Suppressor macrophage treated with lipopolysaccharide for 4 hours (primary cell): ENCODE measurements at regions not wholly inside any gene's neighbourhood (a gene's known extent, or its start where the extent isn't known, plus 50 kb on each side); places are given as distances from the start of the nearest gene placed in this dataset.
"Not testable (repeated sequence)": the region's sequence is repeated elsewhere in the genome, so short reads cannot be mapped to it uniquely, and the experiment has no call there.

Source experiments
- DNase-seq: peaks from one replicate; pipeline ENCODE4 v3.0.0-alpha.2; 2020

DNA sequence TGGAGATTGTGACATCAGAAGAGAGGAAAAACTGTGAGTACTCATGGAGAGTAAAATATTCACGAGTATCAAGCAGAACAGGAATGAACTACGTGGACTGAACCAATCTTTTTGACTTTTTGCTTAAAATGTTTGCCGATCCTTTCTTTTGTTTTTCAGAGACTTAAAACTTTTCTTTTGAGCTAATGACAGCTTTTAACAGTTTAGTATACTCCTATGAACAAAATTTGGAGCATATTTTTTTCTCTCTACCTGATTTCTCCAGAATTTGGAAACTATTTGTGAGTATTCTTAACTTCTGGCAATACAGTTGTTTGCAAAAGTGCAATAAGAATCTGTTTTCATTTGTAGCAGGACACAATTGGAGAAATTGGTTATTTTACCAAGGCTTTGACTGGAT lies 786.3 kb downstream of the SORCS1 start:
- no peak for DNase-seq

DNA sequence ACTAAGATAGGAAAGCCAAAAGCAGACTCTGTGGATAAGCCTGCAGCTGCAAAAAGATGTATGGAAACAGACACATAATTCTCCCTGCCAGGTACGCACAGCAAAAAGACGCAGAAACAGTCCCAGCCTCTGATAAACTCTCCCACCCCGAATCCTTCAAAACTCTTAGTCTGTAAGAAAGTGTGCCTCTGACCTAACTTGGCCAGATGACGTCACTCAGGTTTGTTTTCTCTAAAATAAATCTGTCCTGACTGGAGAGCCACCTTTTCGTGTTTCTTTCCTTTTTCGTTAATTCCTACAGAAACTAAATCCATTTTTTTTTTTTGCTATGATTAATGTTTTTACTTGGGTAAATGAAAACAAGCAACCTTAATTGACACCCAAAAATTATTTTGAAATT lies 793.8 kb downstream of the SORCS1 start:
- DNase-seq, result no peak

DNA sequence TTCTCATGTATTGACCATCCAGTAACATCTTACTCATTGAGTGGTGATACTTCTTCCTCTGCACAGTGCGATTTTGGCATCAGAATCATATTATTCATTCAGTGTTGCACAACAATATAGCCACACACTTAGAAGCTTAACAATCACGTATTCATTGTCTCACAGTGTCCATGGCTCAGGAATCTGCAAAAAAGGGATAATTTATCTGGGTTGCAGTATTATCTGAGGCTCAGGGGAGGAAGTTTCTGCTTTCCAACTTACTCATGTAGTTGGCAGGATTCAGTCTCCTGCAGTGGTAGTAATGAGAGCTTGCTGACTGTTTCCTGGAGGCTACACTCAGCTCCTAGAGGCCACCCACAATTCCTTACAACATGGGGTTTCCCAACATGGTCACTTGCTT lies 803.6 kb downstream of the SORCS1 start:
- DNase-seq, result no peak

DNA sequence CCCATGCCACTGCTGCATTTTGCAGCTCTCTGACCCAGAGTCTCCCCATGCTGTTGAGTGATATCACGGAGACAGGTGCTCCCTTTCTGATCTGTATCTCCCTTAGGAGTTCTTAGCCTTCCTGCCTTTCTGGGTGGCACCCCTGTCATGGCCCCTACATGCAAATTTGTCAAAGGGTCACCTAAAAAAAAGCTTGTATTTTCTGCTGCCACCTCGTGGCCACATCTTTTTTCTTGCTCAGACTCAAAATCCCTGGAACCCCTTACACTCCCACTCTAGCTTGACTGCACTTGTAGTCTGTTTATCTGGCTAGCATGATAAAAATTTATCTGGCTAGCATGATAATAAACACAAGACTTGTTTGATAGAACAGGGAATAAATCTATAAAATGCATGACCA lies 809.1 kb downstream of the SORCS1 start:
- no peak for DNase-seq

DNA sequence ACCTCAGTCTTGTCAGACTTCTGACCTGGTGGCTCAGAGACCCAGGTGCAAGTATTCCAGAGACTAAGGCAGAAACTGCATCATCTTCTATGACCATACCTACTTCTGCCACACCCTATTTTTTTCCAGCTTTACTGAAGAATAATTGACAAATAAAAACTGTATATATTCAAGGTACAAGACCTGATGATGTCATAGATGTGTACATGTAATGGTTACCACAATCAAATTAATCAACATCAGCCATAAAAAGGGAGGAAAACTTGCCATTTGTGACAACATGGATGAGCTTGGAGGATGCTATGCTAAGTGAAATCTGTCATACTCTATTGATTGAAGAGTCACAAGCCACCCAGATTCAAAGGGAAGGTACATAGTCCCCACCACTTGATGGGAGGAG lies 815.6 kb downstream of the SORCS1 start:
- DNase-seq, result no peak

DNA sequence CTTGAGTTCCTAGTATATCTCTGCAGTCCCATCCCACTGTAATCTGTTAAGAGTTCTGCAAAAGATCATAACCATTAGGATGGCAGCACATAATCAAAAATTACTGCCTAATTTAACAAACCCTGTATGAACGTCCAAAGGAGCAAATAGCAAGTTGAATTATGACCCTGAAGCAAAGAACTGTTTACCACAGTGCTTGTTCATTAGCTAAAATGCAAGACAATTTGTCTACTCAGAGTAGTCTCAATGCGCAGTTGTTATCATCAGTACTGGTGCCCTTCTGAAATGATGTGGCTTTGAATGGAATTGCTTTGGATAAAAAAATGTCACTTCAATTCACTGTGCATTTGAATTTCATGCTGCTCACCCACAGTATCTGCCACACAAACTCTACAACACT lies 817.0 kb downstream of the SORCS1 start:
- no peak for DNase-seq

DNA sequence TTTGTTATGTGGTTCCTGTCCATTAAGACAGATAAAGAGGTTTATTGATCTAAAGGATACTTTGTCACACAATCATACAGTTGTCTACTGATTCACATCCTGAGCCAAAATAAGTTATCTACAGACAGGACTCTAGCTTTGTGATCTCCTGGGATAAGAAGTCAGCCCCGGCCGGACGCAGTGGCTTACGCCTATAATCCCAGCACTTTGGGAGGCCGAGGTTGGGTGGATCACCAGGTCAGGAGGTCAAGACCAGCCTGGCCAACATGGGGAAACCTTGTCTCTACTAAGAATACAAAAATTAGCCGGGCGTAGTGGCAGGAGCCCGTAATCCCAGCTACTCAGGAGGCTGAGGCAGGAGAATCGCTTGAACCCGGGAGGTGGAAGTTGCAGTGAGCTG lies 821.0 kb downstream of the SORCS1 start:
- not testable (repeated sequence) for DNase-seq

DNA sequence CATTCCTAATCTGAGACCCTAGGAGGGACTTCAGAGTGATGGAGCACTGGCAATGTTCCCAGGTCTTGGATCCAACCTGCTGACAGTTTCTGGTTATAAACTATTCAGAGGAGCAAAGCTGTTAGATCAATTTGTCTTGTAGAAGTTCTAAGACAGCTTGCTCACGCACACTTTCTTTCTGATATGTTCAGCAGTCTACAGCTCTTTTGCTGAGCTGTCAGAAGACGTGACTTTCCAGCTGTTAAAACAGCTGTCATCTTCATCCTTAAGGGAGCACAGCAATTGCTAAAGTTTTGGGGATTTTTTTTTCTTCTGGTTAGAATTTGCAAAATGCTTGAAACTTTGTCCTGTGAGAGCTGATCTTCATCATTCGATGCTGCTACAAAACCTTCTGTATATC lies 823.1 kb downstream of the SORCS1 start:
- DNase-seq, result no peak

DNA sequence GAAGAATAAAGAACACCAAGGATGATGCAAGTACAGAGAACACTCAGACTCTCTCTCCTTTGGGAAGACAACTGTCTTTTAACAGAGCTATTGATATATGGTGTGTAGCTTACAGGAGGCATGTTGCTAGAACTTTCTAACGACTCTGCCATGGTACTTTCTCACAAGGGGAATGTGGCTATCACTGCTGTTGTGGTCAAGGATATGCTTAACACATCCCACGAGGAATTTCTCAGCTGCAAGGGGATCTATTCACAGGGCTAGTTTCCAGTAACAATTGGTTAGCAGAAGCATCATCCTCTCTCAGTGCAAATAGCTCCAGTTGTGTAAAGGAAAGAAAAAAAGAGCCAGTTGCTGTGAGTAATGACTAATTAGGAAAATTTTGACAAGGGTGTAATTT lies 826.0 kb downstream of the SORCS1 start:
- DNase-seq, result no peak

DNA sequence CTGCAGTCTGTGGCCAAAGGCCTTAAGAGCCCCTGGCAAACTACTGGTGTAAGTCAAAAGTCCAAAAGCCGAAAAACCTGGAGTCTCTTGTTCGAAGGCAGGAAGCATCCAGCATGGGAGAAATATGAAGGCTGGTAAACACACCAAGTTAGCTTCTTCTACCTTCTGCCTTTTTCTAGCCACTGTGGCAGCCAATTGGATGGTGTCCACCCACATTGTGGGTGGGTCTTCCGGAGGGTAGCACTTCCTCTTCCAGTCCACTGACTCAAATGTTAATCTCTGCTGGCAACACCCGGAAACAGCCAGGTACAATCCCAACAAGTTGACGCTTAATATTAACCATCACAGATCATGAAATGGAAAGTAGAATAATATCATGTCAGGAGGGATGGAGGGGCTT lies 827.6 kb downstream of the SORCS1 start:
- DNase-seq, result no peak

DNA sequence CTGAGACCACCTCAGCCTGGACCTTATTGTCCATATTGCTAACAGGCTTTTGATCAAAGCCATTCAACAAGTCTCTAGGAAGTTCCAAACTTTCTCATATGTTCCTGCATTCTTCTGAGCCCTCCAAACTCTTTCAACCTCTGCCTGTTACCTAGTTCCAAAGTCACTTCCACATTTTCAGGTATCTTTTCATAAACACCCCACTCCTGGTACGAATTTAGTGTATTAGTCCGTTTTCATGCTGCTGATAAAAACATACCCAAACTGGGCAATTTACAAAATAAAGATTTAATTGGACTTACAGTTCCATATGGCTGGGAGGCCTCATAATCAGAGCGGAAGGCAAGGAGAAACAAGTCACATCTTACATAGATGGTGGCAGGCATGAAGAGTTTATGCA lies 836.8 kb downstream of the SORCS1 start:
- DNase-seq, result no peak

DNA sequence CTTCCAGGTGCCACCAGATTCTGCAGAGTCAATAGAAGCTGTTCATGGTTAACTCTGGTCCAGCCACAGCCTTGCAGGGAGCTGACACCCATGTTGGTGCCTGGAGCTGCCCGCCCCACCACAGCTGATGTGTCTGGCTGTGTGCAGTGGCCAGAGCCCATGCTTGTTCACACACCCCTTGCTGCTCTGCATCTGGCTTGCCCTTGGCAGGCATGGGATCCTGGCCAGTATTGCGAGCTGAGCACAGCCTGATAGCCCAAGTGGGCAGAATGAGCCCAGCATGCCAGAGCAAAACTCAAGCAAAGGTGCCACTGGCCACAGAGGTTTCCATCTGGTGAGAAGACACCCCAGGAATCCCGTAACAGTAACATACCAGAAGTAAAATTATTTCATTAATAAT lies 843.6 kb downstream of the SORCS1 start:
- DNase-seq, result no peak

DNA sequence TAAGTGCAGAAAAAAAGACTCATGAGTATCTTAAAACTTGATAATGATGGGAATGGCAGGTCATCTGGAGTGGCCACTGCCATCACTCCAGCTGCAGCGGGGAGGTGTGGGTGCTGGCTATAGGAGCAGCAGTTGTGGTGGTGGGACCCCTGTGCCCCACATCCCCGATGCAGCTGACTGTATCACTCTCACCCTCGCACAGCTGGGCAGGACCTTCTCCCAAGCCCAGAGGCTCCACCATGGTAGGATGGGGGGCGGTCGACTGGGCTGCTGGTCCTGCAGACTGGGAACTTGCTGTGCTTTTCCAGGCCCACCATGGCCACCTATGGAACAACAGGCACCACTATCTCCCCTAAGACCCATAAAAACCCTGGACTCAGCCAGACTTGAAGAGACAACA lies 844.4 kb downstream of the SORCS1 start:
- DNase-seq, result no peak

DNA sequence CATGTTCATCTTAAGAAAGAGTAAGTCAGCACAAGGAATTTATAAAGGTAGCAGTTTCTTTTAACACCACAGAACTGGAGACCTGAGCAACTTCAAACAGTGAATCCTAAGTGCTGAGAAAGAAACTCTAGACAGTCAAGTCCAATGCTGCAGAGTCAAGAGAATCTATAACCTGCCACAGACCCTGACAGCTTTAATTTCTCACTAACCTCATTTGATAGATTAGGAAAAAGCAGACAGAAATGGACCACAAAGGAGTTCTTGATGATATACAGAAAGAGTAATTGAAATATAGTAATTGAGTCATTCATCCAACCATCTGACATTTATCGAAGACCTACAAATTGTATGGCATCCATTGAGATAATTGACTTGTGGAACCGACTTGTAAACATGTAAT lies 847.0 kb downstream of the SORCS1 start:
- DNase-seq, result no peak

DNA sequence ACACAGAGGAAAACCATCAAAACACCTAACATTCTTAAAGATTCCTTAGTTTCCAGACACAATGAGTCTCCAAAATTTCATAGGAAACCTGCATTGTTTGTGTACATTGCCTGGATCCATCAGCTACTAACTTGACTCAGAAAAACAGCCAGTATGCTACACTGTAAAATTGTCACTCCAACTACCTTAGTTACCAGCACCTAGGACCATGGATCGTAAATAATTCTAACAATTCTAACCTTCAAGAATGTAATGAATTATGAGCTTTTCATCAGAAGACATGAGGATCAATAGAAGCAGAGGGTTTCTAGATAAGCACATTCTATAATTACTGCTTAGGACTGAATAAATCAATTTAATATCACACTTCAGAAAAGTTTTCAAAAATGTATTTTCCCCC lies 851.5 kb downstream of the SORCS1 start:
- DNase-seq, result no peak

DNA sequence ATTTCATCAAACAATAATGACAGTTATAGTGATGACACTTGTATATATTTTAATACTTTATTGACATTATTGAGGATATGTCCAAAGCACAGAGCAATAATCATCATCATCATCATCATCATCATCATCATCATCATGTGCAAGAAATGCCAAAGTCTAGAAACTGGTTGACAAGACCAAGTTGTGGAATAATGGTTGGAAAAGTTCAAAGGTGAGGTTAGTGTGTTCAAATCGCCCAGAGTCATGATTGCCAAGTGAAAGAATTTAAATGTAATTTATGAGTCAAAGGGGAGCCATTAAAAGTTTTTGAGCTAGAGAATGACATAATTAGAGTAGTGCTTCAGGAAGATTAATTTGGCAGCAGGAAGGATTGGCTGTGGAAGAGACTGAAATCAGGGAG lies 852.4 kb downstream of the SORCS1 start:
- no peak for DNase-seq

DNA sequence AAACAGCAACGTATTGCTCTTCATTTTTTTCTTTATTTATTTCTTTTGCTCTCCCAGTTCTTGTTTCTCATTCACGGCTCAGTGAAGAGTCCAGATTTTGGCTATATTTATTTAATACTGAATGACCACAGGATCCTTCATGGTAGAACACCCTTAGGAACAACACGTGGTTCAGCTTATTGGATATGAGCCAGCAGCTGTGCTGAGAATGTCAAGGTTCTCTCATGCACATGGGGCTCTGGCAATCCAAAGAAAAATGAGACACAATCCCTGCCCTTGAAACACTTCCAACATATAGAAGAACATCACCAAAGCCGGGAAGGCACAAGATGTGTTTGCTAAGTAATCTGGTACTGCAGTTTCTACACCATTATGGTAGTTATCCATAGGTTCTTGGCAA lies 852.9 kb downstream of the SORCS1 start:
- no peak for DNase-seq

DNA sequence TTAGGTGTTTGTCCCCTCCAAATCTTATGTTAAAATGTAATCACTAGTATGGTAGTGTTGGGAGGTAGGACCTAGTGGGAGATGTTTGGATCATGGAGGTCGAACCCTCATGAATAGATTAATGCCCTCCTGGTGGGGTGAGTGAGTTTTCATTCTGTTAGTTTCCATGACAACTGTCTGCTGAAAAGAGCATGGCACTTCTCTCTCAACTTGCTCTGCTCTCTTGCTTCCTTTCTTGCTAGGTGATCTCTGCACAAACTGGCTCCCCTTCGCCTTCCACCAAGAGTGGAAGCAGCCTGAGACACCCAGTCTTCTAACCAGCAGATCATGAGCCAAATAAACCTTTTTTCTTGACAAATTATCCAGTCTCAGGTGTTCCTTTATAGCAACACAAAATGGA lies 853.9 kb downstream of the SORCS1 start:
- DNase-seq, result no peak

DNA sequence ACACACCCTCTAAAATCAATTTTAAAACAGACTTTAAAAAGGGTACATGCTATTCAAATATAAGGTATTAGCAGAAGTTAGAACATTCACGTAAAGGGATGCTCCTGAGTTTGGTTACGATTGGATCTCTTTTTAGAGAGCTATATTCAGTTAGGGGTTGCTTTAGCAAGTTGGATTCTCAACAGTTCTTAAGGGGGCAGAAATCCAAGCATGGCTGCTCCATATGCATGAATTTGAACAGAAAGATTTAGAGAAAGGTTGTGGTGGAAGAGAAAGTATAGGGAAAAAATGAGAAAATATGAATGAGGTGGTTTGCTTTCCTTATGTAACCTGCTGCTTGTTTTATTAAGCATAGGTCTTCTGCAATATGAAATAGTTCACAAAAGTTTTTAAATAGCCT lies 855.1 kb downstream of the SORCS1 start:
- no peak for DNase-seq

DNA sequence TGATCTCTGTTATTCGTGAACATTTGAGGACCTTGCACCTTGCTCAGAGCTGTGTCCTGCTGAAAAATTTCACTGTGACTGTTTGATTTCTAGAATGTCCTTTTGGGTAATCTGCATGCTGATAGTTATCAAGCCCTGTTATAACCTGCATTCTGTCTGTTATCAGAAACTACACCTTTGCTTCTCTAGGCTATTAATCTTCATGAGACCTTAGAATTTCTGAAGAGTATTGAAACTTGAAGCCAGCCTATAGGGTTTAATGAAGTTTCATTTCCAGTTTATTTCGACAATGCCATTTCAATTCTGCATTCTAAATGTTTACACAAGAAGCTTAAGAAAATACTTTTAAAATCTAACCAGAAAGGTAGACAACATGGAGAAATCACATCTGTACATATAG lies 856.2 kb downstream of the SORCS1 start:
- DNase-seq, result no peak

DNA sequence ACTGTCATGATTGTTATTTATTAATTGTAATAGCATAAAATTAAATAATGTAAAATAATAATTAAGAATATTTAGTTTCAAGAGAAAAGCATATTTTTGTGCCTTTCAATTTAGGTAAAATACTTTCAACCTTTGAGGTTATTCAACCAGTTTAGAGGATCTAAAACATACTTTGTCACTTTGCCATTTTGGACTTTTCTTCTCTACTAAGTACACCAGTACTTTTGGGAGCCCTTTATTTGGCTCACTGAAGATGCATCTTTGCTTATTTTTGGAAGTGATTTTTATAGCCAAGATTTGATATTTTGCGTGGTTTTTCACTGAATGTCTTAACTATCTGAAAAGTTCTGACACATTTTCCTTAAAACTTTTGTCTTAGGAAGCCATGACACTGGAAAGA lies 860.5 kb downstream of the SORCS1 start:
- no peak for DNase-seq

DNA sequence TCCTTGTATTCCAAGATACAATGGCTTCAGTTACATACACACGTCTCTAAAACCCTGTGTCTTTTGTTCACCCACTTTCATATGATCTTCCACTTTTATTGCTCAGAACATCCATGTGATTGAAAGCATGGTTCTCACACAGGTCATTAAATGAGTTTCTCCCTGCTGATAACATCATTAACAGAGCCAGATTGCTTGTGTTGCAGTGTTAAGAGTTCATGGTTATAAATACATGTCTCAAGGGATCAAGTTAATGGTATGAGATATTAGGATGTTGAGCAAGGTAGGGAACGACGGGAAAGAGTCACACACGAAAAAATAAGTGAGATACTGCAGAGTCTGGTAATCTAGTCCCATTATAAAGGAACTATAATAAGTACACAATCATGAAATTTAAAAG lies 861.5 kb downstream of the SORCS1 start:
- no peak for DNase-seq

DNA sequence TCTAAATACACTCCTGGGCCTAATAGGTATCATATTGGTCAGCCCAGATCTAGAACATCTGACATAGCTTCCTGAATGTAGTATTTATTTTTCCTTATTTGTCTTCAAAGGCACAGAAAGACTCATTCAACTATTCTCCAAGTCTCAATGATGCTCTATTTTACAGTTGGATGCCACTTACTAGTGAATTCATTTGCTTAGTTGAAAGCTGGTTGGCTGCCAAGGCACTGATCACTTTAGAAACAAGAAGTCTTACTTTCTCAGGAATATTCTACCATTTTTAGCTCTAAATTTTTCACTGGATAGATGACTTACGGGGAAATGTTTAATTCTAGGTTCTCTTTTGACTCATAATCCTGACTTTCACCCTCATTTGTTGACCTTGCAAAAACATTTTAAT lies 863.4 kb downstream of the SORCS1 start:
- DNase-seq, result no peak

DNA sequence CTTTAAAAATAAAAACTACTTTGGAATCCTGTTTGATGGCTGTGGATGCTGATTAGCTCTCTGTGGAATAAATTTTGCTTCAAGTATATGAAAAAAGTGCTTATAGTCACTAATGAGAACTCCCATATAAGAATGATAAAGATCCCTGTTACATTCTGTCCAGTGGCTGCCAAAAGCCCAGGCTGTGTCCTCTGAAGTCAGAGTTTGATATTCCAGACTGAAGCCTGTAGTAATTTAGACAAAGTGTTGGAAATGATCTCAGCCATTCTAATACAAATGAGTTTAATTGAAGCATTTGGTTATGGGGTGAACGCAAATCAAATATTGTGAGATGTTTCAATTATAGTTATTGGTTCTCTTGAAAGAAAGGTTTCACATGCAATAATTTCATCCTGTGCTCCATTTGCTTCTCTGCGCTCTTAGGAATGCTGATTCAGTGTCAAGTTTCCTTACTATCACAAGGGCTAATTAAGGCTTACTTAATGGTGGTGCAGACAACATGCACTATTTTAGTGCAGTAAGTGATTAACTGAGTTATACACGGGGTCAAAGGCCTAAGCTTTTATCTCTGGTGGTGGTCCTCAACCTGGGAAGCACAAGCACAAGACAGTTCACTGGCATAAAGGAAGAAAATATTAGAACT lies 867.6 kb downstream of the SORCS1 start:
- no peak for DNase-seq

DNA sequence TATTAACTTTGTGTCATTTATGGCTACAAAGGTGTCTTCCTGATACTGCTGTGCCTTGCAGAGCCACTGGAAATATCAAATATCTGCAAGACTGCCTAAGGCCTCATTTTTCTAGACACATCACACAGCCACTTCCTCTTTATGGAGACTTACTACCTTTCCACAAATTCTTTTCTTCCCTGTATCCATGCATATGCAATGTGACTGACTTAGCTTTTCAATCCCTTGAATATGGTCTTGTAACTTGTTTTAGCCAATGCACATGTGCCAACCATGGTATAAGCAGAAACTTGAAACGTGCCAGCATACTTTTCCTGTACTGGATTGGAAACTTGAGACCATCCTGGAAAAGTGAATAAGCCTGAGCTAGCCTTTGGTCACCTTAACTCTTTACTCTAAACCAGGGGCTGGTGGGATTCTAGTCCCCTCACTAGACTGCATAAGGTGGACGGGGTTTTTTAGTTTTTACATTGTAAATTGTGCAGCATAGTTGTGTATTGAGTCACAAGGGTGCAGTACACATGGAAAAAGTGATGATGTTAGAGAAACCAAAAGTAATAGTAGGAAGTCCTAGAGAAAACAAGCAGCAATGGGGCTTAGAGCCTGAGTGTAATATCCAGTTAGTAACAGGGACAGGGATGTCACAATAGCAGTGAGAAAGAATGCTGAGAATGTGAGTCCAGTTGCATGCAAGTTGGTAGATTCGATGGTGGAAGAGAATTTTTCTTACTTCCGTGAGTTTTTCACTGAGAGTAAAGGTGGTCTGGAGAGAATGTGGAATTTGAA lies 879.5 kb downstream of the SORCS1 start:
- no peak for DNase-seq
